WTC11 (cell line): ENCODE measurements at regions not wholly inside any gene's neighbourhood (a gene's known extent, or its start where the extent isn't known, plus 50 kb on each side); places are given as distances from the start of the nearest gene placed in this dataset.

Experiments
- ATAC-seq: fragments of 200-7000 bp; cut with Tn5 transposase; 2 replicates; pipeline ENCODE4 v1.10.0; 2021; ENCODE audit warnings: mild to moderate bottlenecking, moderate library complexity
- CTCF ChIA-PET: fragments of 300-600 bp; sonication (Branson Sonifier 250); formaldehyde crosslinking; loops from one replicate; lab custom pipeline; 2021; ENCODE audit warnings: antibody characterized with exemption; lab: Charles Lee
- POLR2A ChIA-PET: fragments of 350-600 bp; sonication (Branson Sonifier 250); formaldehyde crosslinking; loops from one replicate; lab custom pipeline; 2021; ENCODE audit warnings: antibody characterized with exemption; lab: Charles Lee
- DNase-seq: peaks from one replicate; pipeline ENCODE4 v3.0.0; 2021; ENCODE audit warnings: low spot score
- H3K27ac Mint-ChIP-seq: 2 replicates; pipeline ENCODE4 v1.8.0; 2021; ENCODE audit warnings: mixed read lengths
- H3K27me3 Mint-ChIP-seq: 2 replicates; pipeline ENCODE4 v1.8.0; 2021; ENCODE audit warnings: low read depth, mild to moderate bottlenecking, moderate library complexity, mixed read lengths
- H3K36me3 Mint-ChIP-seq: 2 replicates; pipeline ENCODE4 v1.8.0; 2021; ENCODE audit warnings: mixed read lengths
- H3K4me1 Mint-ChIP-seq: 2 replicates; pipeline ENCODE4 v1.8.0; 2022; ENCODE audit warnings: mixed read lengths
- H3K4me3 Mint-ChIP-seq: 2 replicates; pipeline ENCODE4 v1.8.0; 2021; ENCODE audit warnings: mild to moderate bottlenecking, moderate library complexity, mixed read lengths
- H3K9me3 Mint-ChIP-seq: 2 replicates; pipeline ENCODE4 v1.8.0; 2021; ENCODE audit warnings: mixed read lengths
- ATF3 ChIP-seq: sonication (generic); formaldehyde crosslinking; conservative IDR thresholded peaks from 2 replicates; pipeline ENCODE4 v1.8.1; 2022; ENCODE audit warnings: mild to moderate bottlenecking, missing genetic modification reagents
- ATF6 ChIP-seq: sonication (generic); formaldehyde crosslinking; IDR thresholded peaks from 2 replicates; pipeline ENCODE4 v1.8.1; 2023; ENCODE audit warnings: mild to moderate bottlenecking, missing genetic modification reagents
- CBFB ChIP-seq: sonication (generic); formaldehyde crosslinking; IDR thresholded peaks from 2 replicates; pipeline ENCODE4 v1.8.1; 2022; ENCODE audit warnings: mild to moderate bottlenecking, low read depth, missing genetic modification reagents
- CREM ChIP-seq: sonication (generic); formaldehyde crosslinking; IDR thresholded peaks from 2 replicates; pipeline ENCODE4 v1.8.1; 2022; ENCODE audit warnings: mild to moderate bottlenecking, missing genetic modification reagents, moderate library complexity
- EMX1 ChIP-seq: fragments of 250-450 bp; sonication (Bioruptor Pico); IDR thresholded peaks from 2 replicates; pipeline ENCODE4 v1.8.0; 2021; ENCODE audit warnings: mild to moderate bottlenecking
- ETV6 ChIP-seq: sonication (generic); formaldehyde crosslinking; IDR thresholded peaks from 2 replicates; pipeline ENCODE4 v1.8.1; 2022; ENCODE audit warnings: mild to moderate bottlenecking, missing genetic modification reagents
- GABPB1 ChIP-seq: sonication (generic); formaldehyde crosslinking; IDR thresholded peaks from 2 replicates; pipeline ENCODE4 v1.8.1; 2023; ENCODE audit warnings: mild to moderate bottlenecking, missing genetic modification reagents
- JAZF1 ChIP-seq: fragments of 250-450 bp; sonication (Bioruptor Pico); IDR thresholded peaks from 2 replicates; pipeline ENCODE4 v1.9.0; 2021; ENCODE audit warnings: moderate library complexity, mild to moderate bottlenecking, inconsistent platforms
- NFE2L1 ChIP-seq: sonication (generic); formaldehyde crosslinking; IDR thresholded peaks from 2 replicates; pipeline ENCODE4 v1.8.1; 2023; ENCODE audit warnings: missing genetic modification reagents
- OVOL2 ChIP-seq: fragments of 250-450 bp; sonication (Bioruptor Pico); IDR thresholded peaks from 2 replicates; pipeline ENCODE4 v1.9.0; 2021; ENCODE audit warnings: mild to moderate bottlenecking, borderline replicate concordance
- PRRX2 ChIP-seq: fragments of 250-450 bp; sonication (Bioruptor Pico); IDR thresholded peaks from 2 replicates; pipeline ENCODE4 v1.8.0; 2021; ENCODE audit warnings: mild to moderate bottlenecking
- SOX15 ChIP-seq: fragments of 250-450 bp; sonication (Bioruptor Pico); IDR thresholded peaks from 2 replicates; pipeline ENCODE4 v1.9.0; 2021; ENCODE audit warnings: mild to moderate bottlenecking
- TEAD4 ChIP-seq: sonication (generic); formaldehyde crosslinking; IDR thresholded peaks from 2 replicates; pipeline ENCODE4 v1.8.0; 2022; ENCODE audit warnings: mild to moderate bottlenecking, missing genetic modification reagents
- ZBTB21 ChIP-seq: sonication (generic); formaldehyde crosslinking; IDR thresholded peaks from 2 replicates; pipeline ENCODE4 v1.8.1; 2023; ENCODE audit warnings: mild to moderate bottlenecking, missing genetic modification reagents, borderline replicate concordance
- ZBTB43 ChIP-seq: sonication (generic); formaldehyde crosslinking; IDR thresholded peaks from 2 replicates; pipeline ENCODE4 v1.8.1; 2023; ENCODE audit warnings: mild to moderate bottlenecking, missing genetic modification reagents
- ZNF423 ChIP-seq: fragments of 250-450 bp; sonication (Bioruptor Pico); IDR thresholded peaks from 2 replicates; pipeline ENCODE4 v2.1.2; 2022; ENCODE audit warnings: mild to moderate bottlenecking, moderate library complexity
- ZNF512 ChIP-seq: sonication (generic); formaldehyde crosslinking; IDR thresholded peaks from 2 replicates; pipeline ENCODE4 v1.8.1; 2022; ENCODE audit warnings: missing genetic modification reagents, borderline replicate concordance
- ZNF532 ChIP-seq: fragments of 250-450 bp; sonication (Bioruptor Pico); IDR thresholded peaks from 2 replicates; pipeline ENCODE4 v1.9.0; 2021; ENCODE audit warnings: mild to moderate bottlenecking, borderline replicate concordance

- ChIA-PET POLR2A (interaction anchor here (0.6 kb wide), 1 partner anchor 21 kb away, joined by 3 read pairs; no protein-coding TSS in a partner anchor), CTCF (interaction anchor here (0.6 kb wide), 1 partner anchor 127 kb away, joined by 3 read pairs; no protein-coding TSS in a partner anchor)
- Mint-ChIP-seq H3K27me3 (no peaks in the 10 kb centered on the region), H3K36me3 (peaks cover 5% of the 10 kb centered on the region; the same call in 1 of the 2 replicates), H3K4me1 (no peaks in the 10 kb centered on the region), H3K27ac (no peak overlapping the region), H3K4me3 (no peak overlapping the region), H3K9me3 (peaks cover 13% of the 10 kb centered on the region)
- ATAC-seq (no peak), DNase-seq (no peak)
- no peak for TF ChIP-seq CBFB (CRISPR knock-in tag)
- TF ChIP-seq SOX15, result no peak
- no peak for TF ChIP-seq ETV6 (CRISPR knock-in tag)
- TF ChIP-seq ZBTB43 (CRISPR knock-in tag), result no peak
- TF ChIP-seq JAZF1, result no peak
- no peak for TF ChIP-seq ZNF512 (CRISPR knock-in tag)
- TF ChIP-seq GABPB1 (CRISPR knock-in tag), result no peak
- no peak for TF ChIP-seq PRRX2 (CRISPR knock-in tag)
- TF ChIP-seq ATF3 (CRISPR knock-in tag), result no peak
- no peak for TF ChIP-seq TEAD4
- no peak for TF ChIP-seq ZBTB21
- no peak for TF ChIP-seq ZNF423 (CRISPR knock-in tag)
- TF ChIP-seq NFE2L1, result no peak
- TF ChIP-seq ATF6 (CRISPR knock-in tag), result no peak
- TF ChIP-seq EMX1 (CRISPR knock-in tag), result no peak
- no peak for TF ChIP-seq OVOL2 (CRISPR knock-in tag)
- TF ChIP-seq ZNF532, result no peak
- TF ChIP-seq CREM, result no peak
Observed at GRCh38 chr14:53879022-53879686, 77.5 kb downstream of the BMP4 start.
